GM23248 (cell line): ENCODE measurements at regions not wholly inside any gene's neighbourhood (a gene's known extent, or its start where the extent isn't known, plus 50 kb on each side); places are given as distances from the start of the nearest gene placed in this dataset.

Experiments used
- DNase-seq: peaks from one replicate; pipeline ENCODE4 v3.0.0-alpha.2; 2015
- H2AFZ ChIP-seq: fragments of 200-600 bp; sonication (generic); 2 replicates; pipeline ENCODE4 v1.6.1; 2016; ENCODE audit warnings: antibody characterized with exemption
- H3F3A ChIP-seq: fragments of 200-600 bp; sonication (generic); 2 replicates; pipeline ENCODE4 v1.6.1; 2016; ENCODE audit warnings: mild to moderate bottlenecking, antibody characterized with exemption, mixed run types; ENCODE audit not compliant: insufficient read depth
- H3K27ac ChIP-seq: fragments of 200-600 bp; sonication (generic); 2 replicates; pipeline ENCODE4 v1.5.1; 2016; ENCODE audit warnings: mild to moderate bottlenecking
- H3K27me3 ChIP-seq: fragments of 200-600 bp; sonication (generic); replicated peaks from 2 replicates; pipeline ENCODE4 v1.6.1; 2016; ENCODE audit warnings: mild to moderate bottlenecking; ENCODE audit not compliant: insufficient read depth
- H3K36me3 ChIP-seq: fragments of 200-600 bp; sonication (generic); 2 replicates; pipeline ENCODE4 v1.6.1; 2016; ENCODE audit warnings: low read depth, mild to moderate bottlenecking
- H3K4me1 ChIP-seq: fragments of 200-600 bp; sonication (generic); 2 replicates; pipeline ENCODE4 v1.6.1; 2016; ENCODE audit warnings: mild to moderate bottlenecking; ENCODE audit not compliant: insufficient read depth
- H3K4me2 ChIP-seq: fragments of 200-600 bp; sonication (generic); one replicate; pipeline ENCODE4 v1.6.1; 2016; ENCODE audit warnings: mild to moderate bottlenecking; ENCODE audit not compliant: unreplicated experiment
- H3K4me3 ChIP-seq: fragments of 200-600 bp; sonication (generic); 2 replicates; pipeline ENCODE4 v1.5.1; 2016; ENCODE audit warnings: mild to moderate bottlenecking
- H3K79me2 ChIP-seq: fragments of 200-600 bp; sonication (generic); 2 replicates; pipeline ENCODE4 v1.6.1; 2016; ENCODE audit warnings: mild to moderate bottlenecking; ENCODE audit not compliant: insufficient read depth
- H3K9ac ChIP-seq: fragments of 200-600 bp; sonication (generic); 2 replicates; pipeline ENCODE4 v1.6.1; 2016; ENCODE audit warnings: mild to moderate bottlenecking
- H3K9me2 ChIP-seq: fragments of 200-600 bp; sonication (generic); 2 replicates; pipeline ENCODE4 v1.6.1; 2016; ENCODE audit warnings: mixed run types, mild to moderate bottlenecking, moderate library complexity; ENCODE audit not compliant: insufficient read depth
- H3K9me3 ChIP-seq: fragments of 200-600 bp; sonication (generic); one replicate; pipeline ENCODE4 v1.6.1; 2017; ENCODE audit warnings: low read depth
- H4K20me1 ChIP-seq: fragments of 200-600 bp; sonication (generic); 2 replicates; pipeline ENCODE4 v1.6.0; 2016; ENCODE audit not compliant: insufficient read depth
- EZH2 ChIP-seq: fragments of 200-600 bp; sonication (generic); IDR thresholded peaks from 2 replicates; pipeline ENCODE4 v1.6.1; 2018; ENCODE audit warnings: antibody characterized with exemption, mild to moderate bottlenecking; ENCODE audit not compliant: insufficient read depth, poor library complexity, severe bottlenecking
- EZH2phosphoT487 ChIP-seq: fragments of 200-600 bp; sonication (generic); IDR thresholded peaks from 2 replicates; pipeline ENCODE4 v1.6.1; 2018; ENCODE audit warnings: antibody characterized with exemption, moderate library complexity, mild to moderate bottlenecking, low read depth; ENCODE audit not compliant: insufficient read depth
- WGBS, 2 experiments: methylation state at CpG; one replicate each; pipeline ENCODE4 v1.1.6; 2015 to 2017; ENCODE audit warnings: low lambda C conversion rate in 2 of 2, low coverage in 1 of 2; ENCODE audit errors: missing lambda C conversion rate in 2 of 2; 5-methylcytosine and 5-hydroxymethylcytosine counted together
- in situ Hi-C: fragments of 300-500 bp; cut with MboI; formaldehyde crosslinking; loops from 2 replicates; pipeline ENCODE4 v1.15.0; 2020

GRCh38 chr15:69653846-69654245 is 201.2 kb downstream of the RPLP1 start:
- DNase-seq, result no peak
- Histone ChIP-seq H3K9me3 (no peaks in the 10 kb centered on the region), H3K27me3 (peaks cover 57% of the 10 kb centered on the region), H4K20me1 (no peaks in the 10 kb centered on the region), H3K4me1 (no peaks in the 10 kb centered on the region), H3K9ac (no peak overlapping the region), H3K79me2 (no peaks in the 10 kb centered on the region), H3K4me3 (no peak overlapping the region), H2AFZ (no peak overlapping the region), H3F3A (no peaks in the 10 kb centered on the region), H3K9me2 (no peaks in the 10 kb centered on the region), H3K36me3 (no peaks in the 10 kb centered on the region), H3K27ac (no peak overlapping the region), H3K4me2 (no peak overlapping the region)
- in situ Hi-C loops, result no loop called here
- WGBS, 2 experiments, result 57 to 61% methylated on average over 2 of the region's 2 CpGs
- TF ChIP-seq EZH2 (no peak), EZH2phosphoT487 (no peak)

GRCh38 chr15:69656271-69657030 is 203.8 kb downstream of the RPLP1 start:
- no peaks in the 10 kb centered on the region for H3K79me2 ChIP-seq
- DNase-seq, result no peak
- no peaks in the 10 kb centered on the region for H3K36me3 ChIP-seq
- H2AFZ ChIP-seq, result no peak overlapping the region
- no peaks in the 10 kb centered on the region for H3K4me1 ChIP-seq
- H3K9ac ChIP-seq, result no peak overlapping the region
- 70 to 71% methylated on average over 10 of the region's 10 CpGs for WGBS, 2 experiments
- TF ChIP-seq EZH2 (no peak), EZH2phosphoT487 (no peak)
- no peak overlapping the region for H3K4me3 ChIP-seq
- H4K20me1 ChIP-seq, result no peaks in the 10 kb centered on the region
- H3K27ac ChIP-seq, result no peak overlapping the region
- peaks cover 48% of the 10 kb centered on the region for H3K27me3 ChIP-seq
- no peak overlapping the region for H3K4me2 ChIP-seq
- H3K9me2 ChIP-seq, result no peaks in the 10 kb centered on the region
- in situ Hi-C loops, result no loop called here
- no peaks in the 10 kb centered on the region for H3K9me3 ChIP-seq
- H3F3A ChIP-seq, result no peaks in the 10 kb centered on the region

GRCh38 chr15:69657626-69658025 is 205.0 kb downstream of the RPLP1 start:
- Histone ChIP-seq H3K27me3 (peaks cover 39% of the 10 kb centered on the region), H3K4me1 (no peaks in the 10 kb centered on the region), H3K4me2 (no peak overlapping the region), H4K20me1 (no peaks in the 10 kb centered on the region), H3K9ac (no peak overlapping the region), H3K36me3 (no peaks in the 10 kb centered on the region), H3K27ac (no peak overlapping the region), H2AFZ (no peak overlapping the region), H3K9me2 (no peaks in the 10 kb centered on the region), H3K9me3 (no peaks in the 10 kb centered on the region), H3K4me3 (no peak overlapping the region), H3F3A (no peaks in the 10 kb centered on the region), H3K79me2 (no peaks in the 10 kb centered on the region)
- 55 to 71% methylated on average over 5 to 6 of the region's 6 CpGs for WGBS, 2 experiments
- TF ChIP-seq EZH2 (no peak), EZH2phosphoT487 (no peak)
- DNase-seq, result no peak
- in situ Hi-C loops, result no loop called here

- in situ Hi-C loops, result no loop called here
- Histone ChIP-seq H3K4me2 (no peak overlapping the region), H3K36me3 (no peaks in the 10 kb centered on the region), H4K20me1 (no peaks in the 10 kb centered on the region), H3K9ac (no peak overlapping the region), H3F3A (no peaks in the 10 kb centered on the region), H3K9me3 (no peaks in the 10 kb centered on the region), H2AFZ (no peak overlapping the region), H3K4me3 (no peak overlapping the region), H3K79me2 (no peaks in the 10 kb centered on the region), H3K27ac (no peak overlapping the region), H3K4me1 (no peaks in the 10 kb centered on the region), H3K9me2 (no peaks in the 10 kb centered on the region), H3K27me3 (peaks cover 31% of the 10 kb centered on the region)
- TF ChIP-seq EZH2, result no peak
- TF ChIP-seq EZH2phosphoT487, result no peak
- 68 to 78% methylated on average over 8 of the region's 8 CpGs for WGBS, 2 experiments
- no peak for DNase-seq
Observed at GRCh38 chr15:69658411-69658945, 205.9 kb downstream of the RPLP1 start.
